PFSK-1 (cell line): ENCODE measurements at regions not wholly inside any gene's neighbourhood (a gene's known extent, or its start where the extent isn't known, plus 50 kb on each side); places are given as distances from the start of the nearest gene placed in this dataset.

Experiments used
- FOXP2 ChIP-seq: optimal IDR thresholded peaks from 2 replicates; pipeline ENCODE3; 2011; ENCODE audit warnings: borderline replicate concordance, control low read depth, inconsistent platforms; ENCODE audit not compliant: insufficient read depth; ENCODE audit errors: extremely low read length, extremely low read depth
- POLR2AphosphoS5 ChIP-seq: IDR thresholded peaks from 2 replicates; pipeline ENCODE4 v1.6.1; 2012; ENCODE audit warnings: low read depth, mild to moderate bottlenecking, control low read depth, low read length, moderate library complexity
- SIN3A ChIP-seq: IDR thresholded peaks from 2 replicates; pipeline ENCODE4 v1.6.1; 2012; ENCODE audit warnings: mild to moderate bottlenecking, low read length, moderate library complexity, borderline replicate concordance; ENCODE audit not compliant: insufficient read depth
- TAF1 ChIP-seq: IDR thresholded peaks from 2 replicates; pipeline ENCODE4 v1.6.1; 2012; ENCODE audit warnings: low read length, control low read depth, borderline replicate concordance; ENCODE audit not compliant: insufficient read depth
- TF ChIP-seq, protein P1 (sequence below), 2 experiments: IDR thresholded peaks; 2 replicates each; pipeline versions ENCODE4 v1.6.1 to v1.8.0; 2011 to 2012; ENCODE audit warnings: low read depth in 2 of 2, low read length in 2 of 2, control low read depth in 1 of 2, inconsistent platforms in 1 of 2, mild to moderate bottlenecking in 1 of 2, moderate library complexity in 1 of 2; ENCODE audit not compliant: insufficient read depth in 1 of 2

DNA sequence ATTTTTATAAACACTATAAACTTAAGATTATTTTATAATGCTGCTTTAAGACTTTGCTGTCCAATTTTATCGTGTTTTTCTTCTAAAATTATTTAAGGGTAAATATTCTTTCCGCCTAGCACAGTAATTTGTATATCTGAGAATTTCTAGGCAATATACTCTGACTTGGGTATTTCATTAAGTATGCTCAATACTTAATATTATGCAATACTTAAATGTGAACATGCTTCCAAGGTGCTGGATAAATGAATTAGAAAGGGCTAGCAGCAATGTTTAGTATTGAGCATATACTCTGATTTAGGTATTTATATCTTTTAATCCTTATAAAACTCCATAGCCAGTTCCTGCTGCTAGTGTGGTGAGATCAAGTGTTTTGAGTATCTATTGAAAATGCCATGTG, 60.3 kb upstream of the ANO3 start:
- TF ChIP-seq, protein P1, sequence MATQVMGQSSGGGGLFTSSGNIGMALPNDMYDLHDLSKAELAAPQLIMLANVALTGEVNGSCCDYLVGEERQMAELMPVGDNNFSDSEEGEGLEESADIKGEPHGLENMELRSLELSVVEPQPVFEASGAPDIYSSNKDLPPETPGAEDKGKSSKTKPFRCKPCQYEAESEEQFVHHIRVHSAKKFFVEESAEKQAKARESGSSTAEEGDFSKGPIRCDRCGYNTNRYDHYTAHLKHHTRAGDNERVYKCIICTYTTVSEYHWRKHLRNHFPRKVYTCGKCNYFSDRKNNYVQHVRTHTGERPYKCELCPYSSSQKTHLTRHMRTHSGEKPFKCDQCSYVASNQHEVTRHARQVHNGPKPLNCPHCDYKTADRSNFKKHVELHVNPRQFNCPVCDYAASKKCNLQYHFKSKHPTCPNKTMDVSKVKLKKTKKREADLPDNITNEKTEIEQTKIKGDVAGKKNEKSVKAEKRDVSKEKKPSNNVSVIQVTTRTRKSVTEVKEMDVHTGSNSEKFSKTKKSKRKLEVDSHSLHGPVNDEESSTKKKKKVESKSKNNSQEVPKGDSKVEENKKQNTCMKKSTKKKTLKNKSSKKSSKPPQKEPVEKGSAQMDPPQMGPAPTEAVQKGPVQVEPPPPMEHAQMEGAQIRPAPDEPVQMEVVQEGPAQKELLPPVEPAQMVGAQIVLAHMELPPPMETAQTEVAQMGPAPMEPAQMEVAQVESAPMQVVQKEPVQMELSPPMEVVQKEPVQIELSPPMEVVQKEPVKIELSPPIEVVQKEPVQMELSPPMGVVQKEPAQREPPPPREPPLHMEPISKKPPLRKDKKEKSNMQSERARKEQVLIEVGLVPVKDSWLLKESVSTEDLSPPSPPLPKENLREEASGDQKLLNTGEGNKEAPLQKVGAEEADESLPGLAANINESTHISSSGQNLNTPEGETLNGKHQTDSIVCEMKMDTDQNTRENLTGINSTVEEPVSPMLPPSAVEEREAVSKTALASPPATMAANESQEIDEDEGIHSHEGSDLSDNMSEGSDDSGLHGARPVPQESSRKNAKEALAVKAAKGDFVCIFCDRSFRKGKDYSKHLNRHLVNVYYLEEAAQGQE (IDR thresholded peaks at IDR 0.05; ENCODE audit: insufficient read depth in 1 of 2, low read depth in 2 of 2, low read length in 2 of 2), result no peak
- TF ChIP-seq POLR2AphosphoS5, result no peak
- TF ChIP-seq TAF1, result no peak
- TF ChIP-seq SIN3A, result no peak
- no peak for TF ChIP-seq FOXP2

DNA sequence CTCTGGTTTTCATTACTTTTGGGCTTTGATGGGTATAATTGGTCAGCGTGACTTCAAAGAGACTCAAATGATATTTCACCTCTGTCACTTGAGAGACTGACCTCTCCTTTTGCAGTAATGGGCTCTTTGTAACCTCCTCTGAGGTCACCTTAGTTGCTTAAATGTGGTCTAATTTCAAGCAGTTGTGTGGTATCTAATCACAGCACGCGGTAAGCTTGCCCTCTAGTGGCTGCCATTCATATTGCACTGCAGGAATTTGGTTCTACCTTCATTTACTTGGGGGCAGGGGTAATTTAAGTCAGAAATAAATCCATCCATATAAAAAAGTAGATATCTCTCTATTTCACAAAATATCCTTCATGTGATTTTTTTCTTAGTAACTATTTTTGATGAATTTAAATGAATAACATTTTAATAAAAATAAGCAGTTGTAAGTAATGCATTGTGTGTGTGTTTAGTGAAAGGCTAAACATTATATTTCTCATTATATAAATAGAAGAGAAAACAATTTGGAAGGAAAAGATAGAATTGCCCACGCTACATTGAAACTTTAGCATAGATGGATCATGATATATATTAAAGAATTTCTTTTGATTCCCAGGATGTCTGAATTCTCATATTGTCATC, 55.0 kb upstream of the ANO3 start:
- no peak for TF ChIP-seq TAF1
- TF ChIP-seq POLR2AphosphoS5, result no peak

DNA sequence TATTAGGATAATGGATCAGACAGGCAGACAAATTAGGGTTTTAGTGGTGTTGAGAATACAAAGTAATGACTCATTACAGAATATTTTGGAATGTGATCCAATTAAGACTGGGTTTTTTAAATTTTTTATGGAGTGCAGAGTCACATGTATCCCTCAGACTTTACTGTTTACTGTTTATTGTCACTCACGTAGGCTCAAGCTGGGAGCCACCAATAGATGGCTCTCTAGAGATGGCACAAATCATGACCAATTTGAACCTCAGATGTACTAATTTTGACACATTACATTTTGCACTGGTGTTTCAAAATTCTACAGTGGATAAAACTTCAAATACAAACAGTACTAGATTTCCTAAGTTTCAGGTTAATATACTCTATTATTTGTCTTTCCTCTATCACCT, 53.6 kb upstream of the ANO3 start:
- TF ChIP-seq SIN3A (no peak), TAF1 (no peak), FOXP2 (no peak), POLR2AphosphoS5 (no peak)
- TF ChIP-seq, protein P1 (IDR thresholded peaks at IDR 0.05; ENCODE audit: insufficient read depth in 1 of 2, low read depth in 2 of 2, low read length in 2 of 2), result no peak
